Pancreas (tissue), 10 donors: ENCODE measurements at regions not wholly inside any gene's neighbourhood (a gene's known extent, or its start where the extent isn't known, plus 50 kb on each side); places are given as distances from the start of the nearest gene placed in this dataset.

Experiments
- ATAC-seq, 4 donors: fragments of 200-7000 bp; cut with Tn5 transposase; one replicate each; pipeline versions ENCODE4 v1.8.0 to v1.9.1; 2020; ENCODE audit warnings: mild to moderate bottlenecking in 4 of 4, moderate library complexity in 4 of 4
- DNase-seq, 6 donors: peaks; one replicate each; pipeline ENCODE4 v3.0.0-alpha.2; 2020
- FAIRE-seq: peaks from 2 replicates; lab custom pipeline; 2012; peaks lifted over from hg19 to GRCh38; lab: Jason Lieb, UNC
- H3K27ac ChIP-seq, 4 donors: fragments of 200-600 bp; sonication (generic); 1 replicate in 3 of 4; 2 replicates in 1 of 4; pipeline versions ENCODE4 v1.5.0 to v1.8.0; 2020
- H3K27me3 ChIP-seq, 4 donors: fragments of 200-600 bp; one replicate each; pipeline ENCODE4 v1.8.0; 2021
- H3K36me3 ChIP-seq, 3 donors: fragments of 200-600 bp; sonication (generic) in 1 of 3; one replicate each; pipeline versions ENCODE4 v1.5.0 to v1.8.0; 2020 to 2021
- H3K4me1 ChIP-seq, 3 donors: fragments of 200-600 bp; one replicate each; pipeline ENCODE4 v1.8.0; 2021
- H3K4me3 ChIP-seq, 4 donors: fragments of 200-600 bp; sonication (generic) in 2 of 4; one replicate each; pipeline versions ENCODE4 v1.5.0 to v1.8.0; 2020 to 2021
- H3K9me3 ChIP-seq, 4 donors: fragments of 200-600 bp; one replicate each; pipeline ENCODE4 v1.8.0; 2021
- WGBS, 2 donors: extraction: QIAGEN DNeasy Blood & Tissue Kit; methylation state at CpG; one replicate each; pipeline ENCODE4 v1.1.7; 2013; 5-methylcytosine and 5-hydroxymethylcytosine counted together
- intact Hi-C, 3 donors: fragments of 100-400 bp; cut with DNase I; formaldehyde crosslinking; loops; one replicate each; pipeline versions ENCODE4 v1.11.1 to v1.14.2; 2022
- TF ChIP-seq, protein P1 (sequence below), 4 donors: fragments of 200-600 bp; sonication (generic) in 3 of 4; IDR thresholded peaks; one replicate each; pipeline versions ENCODE4 v1.5.0 to v1.8.0; 2021; ENCODE audit warnings: antibody characterized with exemption in 4 of 4
- donor health status: healthy with polysubstance abuse.
- donor health status: DM: no; HTN: no; CAD: no; lungs with moderate emphysema.
- donor health status: DM: no; HTN: no; CAD: no.
- donor health status: control.
- donor health status: control.
- donor health status: Bipolar disorder and iron deficiency.
- donor health status: DM: yes; HTN: yes; CAD: no.
- donor health status: DM: no; HTN: no; CAD: no.
- donor health status: DM: no; HTN: no; CAD: no.
- donor health status: DM: yes; HTN: yes; CAD: no.

DNA sequence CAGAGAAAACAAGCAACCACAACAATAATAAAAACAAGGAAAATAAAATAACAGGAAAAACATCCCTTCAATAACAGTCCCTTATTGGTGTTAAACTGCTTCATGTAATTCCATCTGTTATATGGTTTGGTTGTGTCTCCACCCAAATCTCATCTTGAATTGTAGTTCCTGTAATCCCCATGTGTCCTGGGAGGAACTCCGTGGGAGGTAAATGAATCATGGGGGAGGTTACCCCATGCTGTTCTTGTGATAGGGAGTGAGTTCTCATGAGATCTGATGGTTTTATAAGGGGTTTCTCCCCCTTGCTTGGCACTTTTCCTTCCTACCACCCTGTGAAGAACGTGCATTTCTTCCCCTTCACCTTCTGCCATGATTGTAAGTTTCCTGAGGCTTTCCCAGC is 369.8 kb downstream of the TMEM232 start:
- H3K4me1 ChIP-seq, result no peaks in the 10 kb centered on the region
- intact Hi-C loops, result no loop called here
- TF ChIP-seq, protein P1, sequence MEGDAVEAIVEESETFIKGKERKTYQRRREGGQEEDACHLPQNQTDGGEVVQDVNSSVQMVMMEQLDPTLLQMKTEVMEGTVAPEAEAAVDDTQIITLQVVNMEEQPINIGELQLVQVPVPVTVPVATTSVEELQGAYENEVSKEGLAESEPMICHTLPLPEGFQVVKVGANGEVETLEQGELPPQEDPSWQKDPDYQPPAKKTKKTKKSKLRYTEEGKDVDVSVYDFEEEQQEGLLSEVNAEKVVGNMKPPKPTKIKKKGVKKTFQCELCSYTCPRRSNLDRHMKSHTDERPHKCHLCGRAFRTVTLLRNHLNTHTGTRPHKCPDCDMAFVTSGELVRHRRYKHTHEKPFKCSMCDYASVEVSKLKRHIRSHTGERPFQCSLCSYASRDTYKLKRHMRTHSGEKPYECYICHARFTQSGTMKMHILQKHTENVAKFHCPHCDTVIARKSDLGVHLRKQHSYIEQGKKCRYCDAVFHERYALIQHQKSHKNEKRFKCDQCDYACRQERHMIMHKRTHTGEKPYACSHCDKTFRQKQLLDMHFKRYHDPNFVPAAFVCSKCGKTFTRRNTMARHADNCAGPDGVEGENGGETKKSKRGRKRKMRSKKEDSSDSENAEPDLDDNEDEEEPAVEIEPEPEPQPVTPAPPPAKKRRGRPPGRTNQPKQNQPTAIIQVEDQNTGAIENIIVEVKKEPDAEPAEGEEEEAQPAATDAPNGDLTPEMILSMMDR (IDR thresholded peaks at IDR 0.05), result no peak
- H3K27ac ChIP-seq, result no peak overlapping the region
- FAIRE-seq, result no peak
- H3K9me3 ChIP-seq, result no peaks in the 10 kb centered on the region
- no peak for ATAC-seq
- no peak for DNase-seq
- H3K36me3 ChIP-seq, result no peaks in the 10 kb centered on the region
- no peaks in the 10 kb centered on the region for H3K27me3 ChIP-seq
- WGBS, 2 donors, result 41 to 67% methylated on average over 2 of the region's 2 CpGs
- no peak overlapping the region for H3K4me3 ChIP-seq

DNA sequence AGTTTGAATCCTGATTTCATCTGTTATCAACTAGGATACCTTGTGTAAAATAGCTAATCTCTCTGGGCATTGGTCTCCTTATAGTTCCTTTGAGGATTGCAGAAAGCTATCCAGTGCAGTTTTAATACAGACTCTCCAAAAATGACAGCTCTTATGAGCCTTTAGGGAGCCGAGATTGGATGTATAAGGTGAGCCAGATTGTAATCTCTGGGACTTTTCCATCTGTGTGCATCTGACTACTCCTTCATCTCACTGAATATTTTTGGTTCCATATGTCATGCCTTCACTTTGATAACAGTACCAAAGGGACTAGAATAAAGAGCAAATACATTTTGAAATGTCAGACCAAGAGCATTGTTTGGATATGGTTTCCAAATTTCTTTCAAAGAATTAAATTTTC is 367.2 kb downstream of the TMEM232 start:
- Histone ChIP-seq H3K27me3 (no peaks in the 10 kb centered on the region), H3K27ac (no peak overlapping the region), H3K36me3 (no peaks in the 10 kb centered on the region), H3K4me3 (no peak overlapping the region), H3K4me1 (no peaks in the 10 kb centered on the region), H3K9me3 (no peaks in the 10 kb centered on the region)
- TF ChIP-seq, protein P1 (IDR thresholded peaks at IDR 0.05), result no peak
- FAIRE-seq (no peak), ATAC-seq (no peak), DNase-seq (no peak)
- intact Hi-C loops, result no loop called here
- 44 to 53% methylated on average over 1 of the region's 1 CpG for WGBS, 2 donors

DNA sequence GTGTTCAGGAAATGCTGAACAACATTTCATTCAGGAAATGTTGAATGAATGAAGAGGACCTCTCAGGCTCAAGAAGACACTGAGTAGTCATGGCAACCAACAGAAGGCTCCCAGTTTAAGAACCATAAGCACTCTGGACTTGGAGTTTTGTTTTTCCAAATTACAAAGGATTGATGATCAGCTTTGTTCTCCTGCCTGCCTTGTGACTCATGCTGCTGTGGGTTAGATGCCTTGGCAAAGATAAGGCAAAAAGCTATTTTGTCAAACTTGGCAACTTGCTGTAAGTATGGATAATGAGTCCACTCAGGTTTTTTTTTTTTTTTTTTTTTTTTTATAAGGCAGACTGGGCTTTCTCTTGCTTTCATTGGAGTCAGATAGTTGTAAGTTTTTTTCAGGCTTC is 365.0 kb downstream of the TMEM232 start:
- Histone ChIP-seq H3K27ac (no peak overlapping the region), H3K4me3 (no peak overlapping the region), H3K4me1 (no peaks in the 10 kb centered on the region), H3K36me3 (no peaks in the 10 kb centered on the region), H3K9me3 (no peaks in the 10 kb centered on the region), H3K27me3 (no peaks in the 10 kb centered on the region)
- FAIRE-seq, result no peak
- no peak for ATAC-seq
- TF ChIP-seq, protein P1 (IDR thresholded peaks at IDR 0.05), result no peak
- intact Hi-C loops, result no loop called here
- no peak for DNase-seq

DNA sequence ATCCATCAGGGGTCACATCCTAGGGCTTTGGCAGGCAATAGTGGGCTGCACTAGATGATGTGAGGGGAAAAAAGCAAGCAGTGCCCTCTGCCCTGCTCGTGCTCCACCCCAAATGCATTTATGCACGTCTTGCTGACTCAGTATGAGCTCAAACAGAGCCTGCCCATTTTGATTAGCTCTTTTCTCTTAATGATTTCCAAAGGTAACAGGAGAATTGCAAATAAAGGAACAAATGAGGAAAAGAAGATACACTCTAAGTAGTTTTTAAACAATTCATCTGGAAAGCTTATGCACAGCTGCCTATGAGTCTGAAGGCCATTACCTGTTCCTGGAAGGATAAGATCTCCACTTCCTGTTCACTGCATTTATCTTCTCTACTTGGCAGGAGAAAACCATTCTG is 364.2 kb downstream of the TMEM232 start:
- ATAC-seq, result no peak
- intact Hi-C loops, result no loop called here
- FAIRE-seq, result no peak

DNA sequence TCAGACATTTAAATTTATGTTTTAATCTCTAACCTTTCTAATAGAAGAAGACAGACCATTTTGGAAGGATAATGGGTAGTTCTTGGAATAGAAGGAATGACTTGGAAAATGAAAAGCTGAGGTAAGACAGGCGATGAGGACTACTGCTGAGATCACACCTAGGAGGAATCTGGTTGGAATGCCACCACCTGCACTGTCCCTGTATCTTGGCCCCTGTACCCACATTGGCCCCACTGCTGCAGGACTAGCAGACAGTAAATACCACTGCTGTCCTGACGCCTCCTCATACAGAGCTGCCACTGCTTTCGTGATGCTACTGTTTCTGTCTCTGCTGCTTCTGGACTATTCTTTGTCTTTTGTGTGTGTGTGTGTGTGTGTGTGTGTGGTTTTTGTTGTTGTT is 359.8 kb downstream of the TMEM232 start:
- H3K4me3 ChIP-seq, result no peak overlapping the region
- intact Hi-C loops, result no loop called here
- DNase-seq, result no peak
- no peaks in the 10 kb centered on the region for H3K27me3 ChIP-seq
- no peak for ATAC-seq
- TF ChIP-seq, protein P1 (IDR thresholded peaks at IDR 0.05), result no peak
- no peaks in the 10 kb centered on the region for H3K4me1 ChIP-seq
- FAIRE-seq, result no peak
- H3K27ac ChIP-seq, result no peak overlapping the region
- WGBS, 2 donors, result 62 to 65% methylated on average over 3 of the region's 3 CpGs
- H3K9me3 ChIP-seq, result no peaks in the 10 kb centered on the region
- no peaks in the 10 kb centered on the region for H3K36me3 ChIP-seq

More for the DNA sequence above, 364.2 kb downstream of the TMEM232 start:
- H3K9me3 ChIP-seq, result no peaks in the 10 kb centered on the region
- no peaks in the 10 kb centered on the region for H3K4me1 ChIP-seq
- H3K27me3 ChIP-seq, result no peaks in the 10 kb centered on the region
- no peak overlapping the region for H3K4me3 ChIP-seq
- 60 to 61% methylated on average over 2 of the region's 2 CpGs for WGBS, 2 donors
- TF ChIP-seq, protein P1 (IDR thresholded peaks at IDR 0.05), result no peak
- no peak overlapping the region for H3K27ac ChIP-seq
- DNase-seq, result no peak
- H3K36me3 ChIP-seq, result no peaks in the 10 kb centered on the region
